ENCODE measurements at regions not wholly inside any gene's neighbourhood (a gene's known extent, or its start where the extent isn't known, plus 50 kb on each side); places are given as distances from the start of the nearest gene placed in this dataset.

DNA sequence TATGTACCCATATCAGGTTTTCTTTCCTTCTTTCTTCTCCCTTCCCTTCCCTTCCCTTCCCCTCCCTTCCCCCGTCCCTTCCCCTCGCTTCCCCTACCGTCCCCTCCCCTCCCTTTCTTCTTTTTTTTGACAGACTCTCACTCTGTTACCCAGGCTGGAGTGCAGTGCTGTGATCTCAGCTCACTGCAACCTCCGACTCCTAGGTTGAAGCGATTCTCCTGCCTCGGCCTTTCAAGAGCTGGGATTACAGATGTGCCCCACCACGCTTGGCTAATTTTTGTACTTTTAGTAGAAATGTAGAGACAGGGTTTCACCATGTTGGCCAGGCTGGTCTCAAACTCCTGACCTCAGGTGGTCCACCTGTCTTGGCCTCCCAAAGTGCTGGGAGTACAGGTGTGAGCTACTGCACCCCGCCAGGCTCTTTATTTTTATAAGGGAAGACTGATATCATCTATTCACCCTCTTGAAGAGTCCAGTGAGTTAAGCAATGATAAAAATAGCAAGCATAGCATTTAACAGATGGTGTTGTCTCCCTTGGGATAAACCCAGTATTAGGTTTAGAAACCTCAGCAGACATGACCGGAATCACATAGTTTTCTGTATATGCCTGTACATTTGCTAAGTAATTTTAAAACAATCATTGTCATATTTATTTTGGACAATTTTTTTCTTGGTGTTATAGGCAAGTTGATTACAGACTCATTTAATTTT is 888.4 kb downstream of the TRIB2 start:
- TF ChIP-seq CTCF (IDR thresholded peaks at IDR 0.05; ENCODE audit: low read depth, low read length, poor library complexity, severe bottlenecking) (no peak), EZH2phosphoT487 (IDR thresholded peaks at IDR 0.05; ENCODE audit: borderline replicate concordance, low read length) (no peak)

Measured in DOHH2 (cell line).